ENCODE measurements at regions not wholly inside any gene's neighbourhood (a gene's known extent, or its start where the extent isn't known, plus 50 kb on each side); places are given as distances from the start of the nearest gene placed in this dataset.

DNA sequence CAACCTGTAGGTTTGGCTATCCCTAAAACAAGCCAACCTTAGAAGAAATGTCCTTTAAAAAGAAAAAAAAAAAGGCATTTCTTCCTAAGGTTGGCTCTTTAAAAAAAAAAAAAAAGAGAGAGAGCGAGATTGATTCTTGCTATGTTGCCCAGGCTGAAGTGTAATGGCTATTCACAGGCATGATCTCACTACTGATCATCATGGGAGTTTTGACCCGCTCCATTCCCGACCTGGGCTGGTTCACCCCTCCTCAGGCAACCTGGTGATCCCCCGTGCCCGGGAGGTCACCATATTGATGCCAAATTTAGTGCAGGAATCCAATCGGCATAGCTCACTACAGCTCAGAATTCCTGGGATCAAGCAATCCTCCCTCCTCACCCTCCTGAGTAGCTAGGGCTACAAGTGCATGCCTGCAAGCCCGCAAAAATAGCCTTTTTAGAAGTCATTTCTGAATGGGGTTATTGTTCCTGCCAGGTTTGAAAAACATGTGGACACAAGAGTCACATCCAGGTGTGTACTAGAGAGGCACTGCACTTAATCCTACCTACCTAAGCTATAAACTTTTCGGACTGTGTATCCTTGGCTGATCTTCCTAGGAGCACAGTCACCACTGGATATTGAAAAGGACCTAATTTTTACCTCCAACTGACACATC is 61.4 kb upstream of the ZCCHC13 start:
- H3K27ac Mint-ChIP-seq, result peak overlapping the region in 2 of 3 experiments; percentile 44 to 55; a peak in 3 of 7 replicates
- Histone ChIP-seq H3K56ac (ENCODE audit: insufficient read length, low read depth, low read length) (no peak overlapping the region), H3K9ac (ENCODE audit: extremely low read depth, insufficient read length, low read length) (no peak overlapping the region), H3K27me3 (ENCODE audit: insufficient read depth, low read length) (no peaks in the 10 kb centered on the region), H3T11ph (ENCODE audit: low read length) (no peak overlapping the region), H3K4me2 (ENCODE audit: insufficient read depth, insufficient read length, low read length) (no peak overlapping the region), H2BK5ac (ENCODE audit: insufficient read length, low read length) (no peak overlapping the region), H3K79me2 (ENCODE audit: insufficient read depth, low read length) (no peaks in the 10 kb centered on the region), H2BK12ac (ENCODE audit: insufficient read length, low read depth, low read length) (no peak overlapping the region), H4K20me1 (ENCODE audit: control insufficient read depth, insufficient read depth, insufficient read length) (no peaks in the 10 kb centered on the region), H2BK120ac (ENCODE audit: low read depth, low read length, poor library complexity, severe bottlenecking) (no peak overlapping the region), H4K8ac (replicated peaks; ENCODE audit: insufficient read length, low read depth, low read length) (no peak overlapping the region), H3K4me1 (ENCODE audit: insufficient read depth, low read length) (no peaks in the 10 kb centered on the region; the same call in 1 of the 2 replicates), H2AK5ac (ENCODE audit: insufficient read length, low read length) (no peak overlapping the region), H3K9me3 (ENCODE audit: control insufficient read depth, low read depth, low read length) (no peaks in the 10 kb centered on the region), H2AFZ (ENCODE audit: low read length) (no peak overlapping the region), H4K91ac (ENCODE audit: insufficient read length, low read depth, low read length) (no peak overlapping the region), H3K4ac (ENCODE audit: low read depth, low read length) (no peak overlapping the region), H2BK15ac (ENCODE audit: low read depth, low read length) (no peak overlapping the region), H3K27ac (ENCODE audit: insufficient read length, low read depth, low read length) (no peak overlapping the region), H4K5ac (ENCODE audit: insufficient read length, low read depth, low read length) (no peak overlapping the region), H3K23me2 (ENCODE audit: insufficient read length, low read depth, low read length, poor library complexity, severe bottlenecking) (no peaks in the 10 kb centered on the region), H3K14ac (ENCODE audit: insufficient read depth, low read length) (no peak overlapping the region), H3K79me1 (ENCODE audit: insufficient read depth, low read depth, low read length, poor library complexity, severe bottlenecking) (no peaks in the 10 kb centered on the region), H3K23ac (ENCODE audit: insufficient read length, low read depth, low read length) (no peak overlapping the region), H2BK20ac (ENCODE audit: low read depth, low read length, poor library complexity, severe bottlenecking) (no peak overlapping the region), H3K18ac (ENCODE audit: insufficient read length, low read depth, low read length) (no peak overlapping the region)
- no peak for DNase-seq
- TF ChIP-seq, protein P1, sequence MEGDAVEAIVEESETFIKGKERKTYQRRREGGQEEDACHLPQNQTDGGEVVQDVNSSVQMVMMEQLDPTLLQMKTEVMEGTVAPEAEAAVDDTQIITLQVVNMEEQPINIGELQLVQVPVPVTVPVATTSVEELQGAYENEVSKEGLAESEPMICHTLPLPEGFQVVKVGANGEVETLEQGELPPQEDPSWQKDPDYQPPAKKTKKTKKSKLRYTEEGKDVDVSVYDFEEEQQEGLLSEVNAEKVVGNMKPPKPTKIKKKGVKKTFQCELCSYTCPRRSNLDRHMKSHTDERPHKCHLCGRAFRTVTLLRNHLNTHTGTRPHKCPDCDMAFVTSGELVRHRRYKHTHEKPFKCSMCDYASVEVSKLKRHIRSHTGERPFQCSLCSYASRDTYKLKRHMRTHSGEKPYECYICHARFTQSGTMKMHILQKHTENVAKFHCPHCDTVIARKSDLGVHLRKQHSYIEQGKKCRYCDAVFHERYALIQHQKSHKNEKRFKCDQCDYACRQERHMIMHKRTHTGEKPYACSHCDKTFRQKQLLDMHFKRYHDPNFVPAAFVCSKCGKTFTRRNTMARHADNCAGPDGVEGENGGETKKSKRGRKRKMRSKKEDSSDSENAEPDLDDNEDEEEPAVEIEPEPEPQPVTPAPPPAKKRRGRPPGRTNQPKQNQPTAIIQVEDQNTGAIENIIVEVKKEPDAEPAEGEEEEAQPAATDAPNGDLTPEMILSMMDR (conservative IDR thresholded peaks at IDR 0.05), result no peak
- no peaks in the 10 kb centered on the region for H3K27me3 Mint-ChIP-seq (ENCODE audit: low read depth)
- H3K4me1 Mint-ChIP-seq, result peaks cover 9 to 11% of the 10 kb centered on the region in 2 experiments
- no peak overlapping the region for H3K4me3 Mint-ChIP-seq
- no CpG with 5 or more reads among the region's 8 CpGs for WGBS (ENCODE audit: extremely low coverage, insufficient read length, low lambda C conversion rate)
- peaks cover 35 to 52% (median 51%) of the 10 kb centered on the region in 3 experiments; a peak in 6 of 7 replicates for H3K36me3 Mint-ChIP-seq (ENCODE audit: insufficient read depth in 1 of 3, low read depth in 3 of 3)
- H3K9me3 Mint-ChIP-seq, result no peaks in the 10 kb centered on the region; a peak in 1 of 5 replicates

Measured in H9 (cell line).